Spleen (tissue), 7 donors: ENCODE measurements at regions not wholly inside any gene's neighbourhood (a gene's known extent, or its start where the extent isn't known, plus 50 kb on each side); places are given as distances from the start of the nearest gene placed in this dataset.

ENCODE experiments used
- POLR2A ChIP-seq, 3 donors: fragments of 450-650 bp; IDR thresholded peaks; one replicate each; pipeline ENCODE4 v1.5.1; 2017; ENCODE audit warnings: antibody characterized with exemption in 3 of 3, mild to moderate bottlenecking in 1 of 3
- POLR2AphosphoS5 ChIP-seq, 3 donors: sonication (generic); formaldehyde crosslinking; IDR thresholded peaks; one replicate each; pipeline ENCODE4 v1.5.1; 2017; ENCODE audit warnings: antibody characterized with exemption in 3 of 3
- TF ChIP-seq, protein P1 (sequence below), 11 experiments: fragments of 200-600 bp in 7 of 11; fragments of 450-650 bp in 4 of 11; sonication (generic) in 4 of 11; IDR thresholded peaks in 8 of 11; conservative IDR thresholded peaks in 3 of 11; 1 replicate in 7 of 11; 2 replicates in 4 of 11; pipeline versions ENCODE4 v1.4.0 to v1.8.0; 2016 to 2021; ENCODE audit warnings: antibody characterized with exemption in 11 of 11, inconsistent platforms in 4 of 11, mild to moderate bottlenecking in 1 of 11
- donor health status: DM: no; HTN: no; CAD: no; lungs with moderate emphysema.
- donor health status: DM: no; HTN: no; CAD: no.
- donor health status: DM: no; HTN: no; CAD: no.

GRCh38 chr18:67354091-67354490, 162.4 kb downstream of the DSEL start:
- TF ChIP-seq, protein P1, sequence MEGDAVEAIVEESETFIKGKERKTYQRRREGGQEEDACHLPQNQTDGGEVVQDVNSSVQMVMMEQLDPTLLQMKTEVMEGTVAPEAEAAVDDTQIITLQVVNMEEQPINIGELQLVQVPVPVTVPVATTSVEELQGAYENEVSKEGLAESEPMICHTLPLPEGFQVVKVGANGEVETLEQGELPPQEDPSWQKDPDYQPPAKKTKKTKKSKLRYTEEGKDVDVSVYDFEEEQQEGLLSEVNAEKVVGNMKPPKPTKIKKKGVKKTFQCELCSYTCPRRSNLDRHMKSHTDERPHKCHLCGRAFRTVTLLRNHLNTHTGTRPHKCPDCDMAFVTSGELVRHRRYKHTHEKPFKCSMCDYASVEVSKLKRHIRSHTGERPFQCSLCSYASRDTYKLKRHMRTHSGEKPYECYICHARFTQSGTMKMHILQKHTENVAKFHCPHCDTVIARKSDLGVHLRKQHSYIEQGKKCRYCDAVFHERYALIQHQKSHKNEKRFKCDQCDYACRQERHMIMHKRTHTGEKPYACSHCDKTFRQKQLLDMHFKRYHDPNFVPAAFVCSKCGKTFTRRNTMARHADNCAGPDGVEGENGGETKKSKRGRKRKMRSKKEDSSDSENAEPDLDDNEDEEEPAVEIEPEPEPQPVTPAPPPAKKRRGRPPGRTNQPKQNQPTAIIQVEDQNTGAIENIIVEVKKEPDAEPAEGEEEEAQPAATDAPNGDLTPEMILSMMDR (IDR thresholded peaks at IDR 0.05 in 8 of 11, conservative IDR thresholded peaks at IDR 0.05 in 3 of 11) = no peak
- TF ChIP-seq POLR2A (IDR thresholded peaks at IDR 0.05) (no peak), POLR2AphosphoS5 (IDR thresholded peaks at IDR 0.05) (no peak)
